ENCODE measurements at regions not wholly inside any gene's neighbourhood (a gene's known extent, or its start where the extent isn't known, plus 50 kb on each side); places are given as distances from the start of the nearest gene placed in this dataset.

DNA sequence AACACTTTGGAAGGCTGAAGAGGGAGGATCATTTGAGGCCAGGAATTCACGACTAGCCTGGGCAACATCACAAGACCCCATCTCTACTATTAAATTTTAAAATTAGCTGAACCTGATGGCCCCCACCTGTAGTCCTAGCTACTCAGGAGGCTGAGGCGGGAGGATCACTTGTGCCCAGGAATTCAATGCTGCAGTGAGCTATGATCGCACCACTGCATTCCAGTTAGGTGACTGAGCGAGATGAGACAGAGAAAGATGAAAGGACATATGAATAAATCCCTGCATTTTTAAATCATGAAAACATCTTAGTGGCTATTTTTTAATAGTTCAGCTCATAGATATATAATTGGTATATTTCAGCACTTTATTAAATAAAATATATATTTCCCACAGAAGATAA is 93.8 kb downstream of the GPR63 start:
- no peak for DNase-seq

DNA sequence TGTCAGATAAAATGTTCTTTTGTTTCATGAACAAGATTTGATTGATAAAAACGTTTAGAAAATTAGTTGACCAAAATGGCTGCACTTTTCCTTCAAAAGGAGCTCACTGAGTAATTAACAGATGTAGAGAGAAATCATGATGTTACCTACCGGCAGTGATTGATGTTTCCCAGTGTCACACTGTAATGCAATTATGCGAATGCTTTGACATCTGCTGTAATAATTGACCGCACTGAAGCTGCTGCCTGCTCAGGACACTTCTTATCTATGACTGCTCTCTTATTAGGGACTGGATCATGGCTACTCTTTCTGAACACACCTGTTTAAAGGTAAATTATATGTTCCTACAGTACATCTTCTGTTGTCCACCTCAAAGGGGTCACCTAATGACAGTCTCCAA is 94.6 kb downstream of the GPR63 start:
- DNase-seq, result peak; percentile 80

DNA sequence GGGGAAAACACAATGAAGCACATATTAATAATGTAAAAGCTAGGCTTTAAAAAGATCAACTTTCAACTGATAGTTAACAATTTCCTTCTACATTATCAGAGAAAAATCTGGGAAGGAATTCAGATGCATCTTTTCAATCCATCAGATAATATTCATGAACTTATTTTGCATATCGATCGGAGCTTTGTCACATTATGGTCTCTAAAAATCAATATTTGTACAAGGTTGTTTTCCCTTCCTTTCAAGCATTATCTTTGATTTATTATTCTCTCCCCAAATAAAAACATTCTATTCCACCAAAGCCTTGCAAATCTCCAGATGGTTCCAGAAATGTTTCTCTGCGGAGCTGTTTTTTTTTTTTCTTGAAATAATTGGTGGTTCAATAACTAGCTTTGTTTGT is 101.9 kb downstream of the GPR63 start:
- DNase-seq, result no peak

DNA sequence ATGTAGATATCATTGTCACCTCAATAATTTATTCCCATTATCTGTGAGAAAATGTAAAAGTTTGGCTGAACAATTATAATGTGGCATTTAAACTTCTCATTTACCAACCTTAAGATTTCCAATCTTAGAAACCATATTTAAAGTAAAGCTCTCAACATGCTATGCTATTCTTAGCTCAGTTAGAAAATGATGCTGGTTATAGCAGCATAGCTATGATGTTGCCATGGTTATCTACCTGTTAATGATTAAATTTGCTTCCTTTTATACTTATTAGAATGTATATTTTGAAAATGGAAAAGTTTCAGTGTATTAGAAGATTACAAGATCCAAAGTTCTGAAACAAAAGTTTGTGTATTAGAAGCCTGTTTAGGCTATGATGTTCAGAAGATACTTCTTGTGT is 110.1 kb downstream of the GPR63 start:
- DNase-seq, result no peak

DNA sequence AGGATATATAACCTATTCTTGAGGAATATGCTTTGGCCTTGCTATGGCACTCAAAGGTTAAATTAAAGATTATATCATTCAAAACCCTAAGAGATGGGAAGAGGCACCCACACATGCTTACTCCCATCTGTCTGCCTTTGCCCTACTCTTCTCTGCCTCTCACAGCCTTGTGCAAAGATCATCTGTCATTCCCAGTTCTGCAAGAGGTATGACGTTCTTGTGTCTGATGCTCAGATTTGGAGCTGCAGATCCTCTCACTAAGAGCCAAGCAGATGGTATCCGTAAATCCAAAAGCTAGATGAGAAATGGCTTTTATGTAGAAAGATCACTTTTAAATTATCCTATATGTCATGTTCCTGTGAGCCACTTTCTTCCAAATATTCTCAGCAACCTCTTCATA is 112.0 kb downstream of the GPR63 start:
- DNase-seq, result peak; percentile 47

DNA sequence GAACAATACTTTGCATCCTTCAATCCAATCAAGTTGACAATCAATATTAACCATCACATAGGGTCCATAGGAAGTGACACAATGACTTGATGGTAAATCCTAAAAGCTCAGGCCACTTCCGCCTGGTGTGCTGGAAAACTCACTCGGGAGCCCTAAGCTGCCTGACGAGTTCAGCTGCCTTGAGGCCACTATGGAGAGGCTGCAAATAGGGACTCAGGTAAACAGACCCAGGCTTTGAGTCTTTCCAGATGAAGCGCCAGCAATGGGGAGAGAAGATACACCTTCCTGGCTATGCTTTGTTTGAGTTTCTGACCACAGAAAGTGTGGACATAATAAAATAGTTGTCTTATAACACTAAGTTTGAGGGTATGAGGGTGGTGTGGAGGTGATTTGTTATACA is 112.6 kb downstream of the GPR63 start:
- no peak for DNase-seq

DNA sequence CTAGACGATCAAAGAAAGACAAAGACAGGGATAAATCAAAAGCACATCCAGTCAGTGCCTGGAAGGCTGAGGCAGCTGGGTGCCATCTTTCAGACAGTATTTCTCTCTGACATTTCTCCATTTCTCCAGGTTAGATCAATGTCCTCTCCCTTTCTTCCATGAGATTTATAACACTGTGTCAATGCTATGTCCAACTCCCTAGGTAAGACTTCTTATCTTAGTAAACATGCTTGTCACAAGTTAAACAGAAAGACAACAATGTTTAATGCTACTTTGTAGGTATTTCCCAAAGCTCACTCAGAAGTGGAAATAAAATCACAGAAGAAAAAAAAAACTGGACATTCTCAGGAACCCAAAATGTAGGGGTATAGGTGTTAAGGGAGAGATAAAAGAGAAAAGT is 113.9 kb downstream of the GPR63 start:
- no peak for DNase-seq

DNA sequence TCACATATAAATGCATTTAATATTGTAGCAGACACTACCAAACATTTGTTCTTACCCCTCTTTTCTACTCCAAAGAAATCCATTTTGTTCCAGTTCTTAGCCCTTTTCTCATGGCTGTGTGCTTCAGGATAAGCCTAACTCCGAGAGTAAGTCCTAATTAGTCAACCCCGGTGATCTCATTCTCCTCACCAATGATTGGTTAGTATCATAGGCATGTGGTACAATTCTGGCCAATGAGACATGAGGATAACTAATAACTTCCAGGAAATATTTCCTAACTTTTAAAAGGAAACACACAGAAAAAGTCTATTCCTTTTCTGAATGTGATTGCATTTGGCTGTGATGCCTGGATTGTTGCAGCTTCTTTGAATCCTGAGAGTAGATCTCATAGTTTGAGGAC is 116.0 kb downstream of the GPR63 start:
- DNase-seq, result no peak

DNA sequence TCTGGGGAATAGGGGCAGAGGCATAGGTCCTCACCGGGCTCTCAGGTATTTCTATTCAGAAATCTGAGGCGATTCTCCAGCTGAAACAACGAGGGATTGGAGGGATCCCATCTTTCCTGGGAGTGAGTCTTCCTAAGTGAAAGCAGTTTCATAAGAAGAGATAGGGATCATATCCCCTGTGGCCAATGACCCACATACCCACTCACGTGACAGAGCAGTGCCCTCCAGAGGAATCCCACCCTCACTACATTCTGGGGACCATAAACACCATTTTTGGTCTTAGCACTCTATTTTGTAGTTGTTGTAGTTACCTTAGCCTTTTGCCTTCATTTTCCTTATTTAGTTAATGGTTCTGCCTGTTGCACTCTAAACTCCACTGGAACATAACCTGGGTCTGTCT is 121.1 kb downstream of the GPR63 start:
- DNase-seq, result peak; percentile 9

DNA sequence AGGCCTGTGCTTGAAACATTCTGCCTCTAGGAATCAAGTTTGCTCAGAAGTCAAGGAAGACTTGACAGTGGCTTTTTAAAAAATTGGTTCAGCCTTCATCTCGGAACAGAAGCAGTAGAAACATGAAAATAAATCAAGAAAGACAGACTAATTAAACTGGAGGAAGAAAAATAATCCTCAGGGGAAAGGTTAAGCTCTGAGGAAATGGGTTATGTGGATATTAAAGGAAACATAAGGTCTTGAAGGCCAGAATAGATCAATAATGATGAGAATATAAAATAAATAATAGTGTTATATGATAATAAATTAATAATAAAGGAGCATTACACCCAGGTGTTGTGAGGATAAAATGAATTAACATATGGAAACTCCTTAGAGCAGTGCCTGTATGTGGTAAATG is 121.7 kb downstream of the GPR63 start:
- no peak for DNase-seq

DNA sequence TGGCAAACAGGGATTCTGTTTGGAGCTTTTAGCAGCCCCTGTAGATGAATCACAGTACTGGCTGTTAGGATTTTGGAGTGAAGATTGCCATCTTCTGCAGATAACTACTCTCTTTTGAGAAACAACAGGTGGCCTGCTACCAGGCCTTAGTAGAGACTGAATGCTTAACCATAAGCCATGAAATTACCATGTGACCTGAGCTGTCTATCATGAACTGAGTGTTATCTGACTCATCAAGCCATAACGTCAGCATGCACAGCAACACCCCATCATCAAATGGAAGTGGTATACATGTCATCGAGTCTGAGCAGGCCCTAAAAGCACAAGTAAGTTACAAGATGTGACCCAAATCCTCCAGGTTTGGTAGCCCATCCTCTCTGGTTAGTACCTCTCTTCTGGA is 132.6 kb downstream of the GPR63 start:
- DNase-seq, result peak; percentile 29

DNA sequence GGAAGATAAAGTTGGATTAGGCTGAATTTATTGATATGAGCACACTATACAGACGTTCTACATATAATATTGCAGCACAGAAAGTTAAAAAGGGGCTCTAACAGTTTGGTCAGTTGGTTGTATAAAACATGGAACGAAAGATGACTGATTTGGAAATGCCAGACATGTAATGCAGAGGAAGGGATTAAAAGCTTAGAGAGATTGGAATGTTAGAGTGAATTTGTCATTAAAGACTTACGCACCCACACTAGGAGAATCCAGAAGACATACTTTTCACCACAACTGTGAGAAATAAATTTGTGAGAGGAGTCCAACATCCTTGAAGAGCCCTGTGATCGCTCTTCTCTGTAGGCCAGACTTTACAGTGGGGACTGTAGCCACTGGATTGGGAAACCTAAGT is 134.7 kb downstream of the GPR63 start:
- DNase-seq, result no peak

DNA sequence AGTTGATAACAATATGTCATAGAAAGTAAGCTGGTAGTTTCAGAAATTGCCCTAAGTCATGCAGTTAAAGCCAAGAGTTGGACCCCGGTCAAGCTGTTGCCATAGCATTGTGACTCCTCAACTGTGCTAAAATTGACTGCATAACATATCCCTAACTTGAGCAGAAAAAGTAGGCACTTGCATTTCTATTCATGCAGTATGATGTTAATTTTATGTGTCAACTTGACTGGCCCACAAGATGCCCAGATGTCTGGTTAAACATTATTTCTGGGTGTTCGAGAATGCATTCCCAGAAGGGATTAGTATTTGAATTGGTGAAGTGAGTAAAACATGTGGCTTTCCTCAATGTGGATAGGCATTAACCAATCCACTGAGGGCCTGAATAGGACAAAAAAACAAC is 136.4 kb downstream of the GPR63 start:
- DNase-seq, result no peak

DNA sequence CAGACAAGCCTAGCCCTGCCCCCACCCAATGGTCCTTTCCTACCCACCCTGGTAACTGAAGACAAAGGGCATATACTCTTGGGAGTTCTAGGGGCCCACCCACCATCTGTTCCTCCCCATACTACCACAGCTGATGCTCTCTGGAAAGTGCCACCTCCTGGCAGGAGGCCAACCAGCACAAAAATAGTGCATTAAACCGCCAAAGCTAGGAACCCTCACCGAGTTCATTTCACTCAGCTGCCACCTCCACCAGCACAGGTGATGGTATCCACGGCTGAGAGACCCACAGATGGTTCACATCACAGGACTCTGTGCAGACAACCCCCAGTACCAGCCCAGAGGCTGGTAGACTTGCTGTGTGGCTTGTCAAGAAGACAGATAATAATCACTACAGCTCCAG is 131.5 kb downstream of the FHL5 start:
- DNase-seq, result peak; percentile 98

DNA sequence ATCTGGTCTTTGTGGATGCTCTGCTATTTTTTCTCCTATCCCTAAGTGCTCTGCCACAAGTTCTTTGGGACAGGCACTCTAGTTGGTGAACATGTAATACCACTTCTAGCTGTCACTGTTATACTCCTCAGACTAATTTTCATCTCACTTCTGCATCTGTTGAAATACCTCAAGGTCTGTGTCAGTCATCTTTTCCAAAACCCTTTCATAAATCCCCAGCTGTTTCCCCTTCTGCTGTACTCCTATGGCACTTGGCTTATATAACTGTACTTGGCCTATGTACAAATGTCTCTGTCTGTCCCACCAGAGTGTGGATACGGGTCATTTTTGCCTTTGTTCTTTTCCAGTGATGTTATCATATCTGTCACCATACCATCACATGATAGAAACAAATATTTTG is 124.2 kb downstream of the FHL5 start:
- DNase-seq, result peak; percentile 88

DNA sequence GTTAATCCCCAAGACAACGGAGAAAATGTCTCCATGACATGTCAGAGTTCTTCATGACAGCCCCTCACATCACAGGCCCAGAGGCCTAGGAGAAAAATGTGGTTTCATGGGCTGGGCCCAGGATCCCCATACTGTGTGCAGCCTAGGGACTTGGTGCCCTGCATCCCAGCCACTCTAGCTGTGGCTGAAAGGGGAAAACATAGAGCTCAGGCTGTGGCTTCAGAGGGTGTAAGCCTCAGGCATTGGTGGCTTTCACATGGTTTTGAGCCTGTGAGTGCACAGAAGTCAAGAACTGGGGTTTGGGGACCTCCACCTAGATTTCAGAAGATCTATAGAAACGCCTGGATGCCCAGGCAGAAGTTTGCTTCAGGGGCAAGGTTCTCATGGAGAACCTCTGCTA is 122.8 kb downstream of the FHL5 start:
- no peak for DNase-seq

DNA sequence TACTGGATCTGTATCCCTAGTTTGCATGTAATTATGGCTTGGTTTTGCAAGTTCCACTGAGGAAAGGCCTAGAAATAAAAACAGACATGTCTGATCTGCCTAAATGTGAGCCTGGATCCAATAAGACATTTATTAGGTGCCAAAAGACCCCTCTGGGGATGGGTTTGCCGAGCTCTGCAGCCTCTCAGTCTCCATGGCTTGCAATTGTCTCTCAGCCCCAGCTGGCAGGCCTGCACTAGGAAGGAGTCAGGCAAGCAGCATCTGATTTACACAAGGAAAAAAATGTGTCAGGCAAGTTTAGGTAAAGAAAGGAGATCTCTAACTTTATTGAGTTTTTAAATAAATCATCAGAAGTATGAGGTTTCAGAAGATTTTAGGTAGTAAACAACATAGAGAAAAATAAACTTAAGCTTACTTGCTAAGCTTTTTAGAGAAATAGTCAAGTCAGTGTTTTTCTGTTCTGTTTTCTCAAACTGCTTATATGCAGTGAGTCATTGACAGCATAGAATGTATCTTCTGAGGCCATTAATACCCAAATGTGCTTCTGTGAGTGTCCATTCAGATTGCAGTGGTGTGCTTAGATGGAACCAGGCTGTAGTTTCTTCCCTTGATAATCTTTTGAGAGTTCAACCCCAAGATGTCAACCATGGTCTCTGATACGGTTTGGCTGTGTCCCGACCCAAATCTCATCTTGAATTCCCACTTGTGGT is 121.0 kb downstream of the FHL5 start:
- DNase-seq, result no peak

DNA sequence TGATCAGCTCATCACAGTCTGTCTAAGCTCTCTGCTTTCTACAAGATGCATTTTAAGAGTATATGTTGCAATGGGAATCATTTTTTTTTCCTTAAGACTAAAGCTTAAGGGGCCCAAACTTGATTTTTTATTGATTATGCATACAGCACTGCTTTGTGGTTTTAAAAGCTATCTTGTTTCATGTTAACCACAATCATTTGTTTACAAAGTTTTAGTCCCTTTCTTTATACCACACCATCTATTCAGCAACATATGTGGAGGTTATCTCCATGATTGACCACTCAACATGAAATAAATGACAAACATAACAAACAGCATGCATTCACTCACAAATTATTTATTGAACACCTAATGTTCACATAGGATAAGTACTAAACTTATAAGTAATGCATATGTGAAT is 119.1 kb downstream of the FHL5 start:
- no peak for DNase-seq

DNA sequence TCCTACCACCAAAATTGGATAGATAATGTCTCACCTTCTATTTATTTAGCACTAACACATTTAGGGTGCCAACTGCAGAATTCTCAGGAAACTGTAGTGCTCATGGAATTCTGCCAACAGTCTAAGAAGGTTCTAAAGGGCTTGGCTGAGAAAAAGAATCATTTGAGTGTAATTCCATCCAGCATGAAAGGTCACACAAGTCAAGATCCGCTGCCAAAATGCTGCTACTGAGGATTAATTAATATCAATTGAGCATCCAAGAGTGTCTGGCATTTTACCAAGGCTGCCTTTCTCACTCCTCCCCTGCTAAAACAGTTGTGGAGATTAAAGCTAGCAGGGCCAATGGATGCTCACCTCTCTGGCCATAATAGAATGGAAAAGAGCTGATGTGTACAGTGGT is 112.7 kb downstream of the FHL5 start:
- peak; percentile 86 for DNase-seq
